Pancreas (tissue), 10 donors: ENCODE measurements at regions not wholly inside any gene's neighbourhood (a gene's known extent, or its start where the extent isn't known, plus 50 kb on each side); places are given as distances from the start of the nearest gene placed in this dataset.

Experiments
- ATAC-seq, 4 donors: fragments of 200-7000 bp; cut with Tn5 transposase; one replicate each; pipeline versions ENCODE4 v1.8.0 to v1.9.1; 2020; ENCODE audit warnings: mild to moderate bottlenecking in 4 of 4, moderate library complexity in 4 of 4
- DNase-seq, 6 donors: peaks; one replicate each; pipeline ENCODE4 v3.0.0-alpha.2; 2020
- FAIRE-seq: peaks from 2 replicates; lab custom pipeline; 2012; peaks lifted over from hg19 to GRCh38; lab: Jason Lieb, UNC
- H3K27ac ChIP-seq, 4 donors: fragments of 200-600 bp; sonication (generic); 1 replicate in 3 of 4; 2 replicates in 1 of 4; pipeline versions ENCODE4 v1.5.0 to v1.8.0; 2020
- H3K27me3 ChIP-seq, 4 donors: fragments of 200-600 bp; one replicate each; pipeline ENCODE4 v1.8.0; 2021
- H3K36me3 ChIP-seq, 3 donors: fragments of 200-600 bp; sonication (generic) in 1 of 3; one replicate each; pipeline versions ENCODE4 v1.5.0 to v1.8.0; 2020 to 2021
- H3K4me1 ChIP-seq, 3 donors: fragments of 200-600 bp; one replicate each; pipeline ENCODE4 v1.8.0; 2021
- H3K4me3 ChIP-seq, 4 donors: fragments of 200-600 bp; sonication (generic) in 2 of 4; one replicate each; pipeline versions ENCODE4 v1.5.0 to v1.8.0; 2020 to 2021
- H3K9me3 ChIP-seq, 4 donors: fragments of 200-600 bp; one replicate each; pipeline ENCODE4 v1.8.0; 2021
- CTCF ChIP-seq, 4 donors: fragments of 200-600 bp; sonication (generic) in 3 of 4; IDR thresholded peaks; one replicate each; pipeline versions ENCODE4 v1.5.0 to v1.8.0; 2021; ENCODE audit warnings: antibody characterized with exemption in 4 of 4
- WGBS, 2 donors: extraction: QIAGEN DNeasy Blood & Tissue Kit; methylation state at CpG; one replicate each; pipeline ENCODE4 v1.1.7; 2013; 5-methylcytosine and 5-hydroxymethylcytosine counted together
- intact Hi-C, 3 donors: fragments of 100-400 bp; cut with DNase I; formaldehyde crosslinking; loops; one replicate each; pipeline versions ENCODE4 v1.11.1 to v1.14.2; 2022
- donor health status: healthy with polysubstance abuse.
- donor health status: DM: no; HTN: no; CAD: no; lungs with moderate emphysema.
- donor health status: DM: no; HTN: no; CAD: no.
- donor health status: control.
- donor health status: control.
- donor health status: Bipolar disorder and iron deficiency.
- donor health status: DM: yes; HTN: yes; CAD: no.
- donor health status: DM: no; HTN: no; CAD: no.
- donor health status: DM: no; HTN: no; CAD: no.
- donor health status: DM: yes; HTN: yes; CAD: no.

- Histone ChIP-seq H3K4me3 (no peak overlapping the region), H3K27ac (no peak overlapping the region), H3K27me3 (no peaks in the 10 kb centered on the region), H3K36me3 (no peaks in the 10 kb centered on the region), H3K4me1 (no peaks in the 10 kb centered on the region), H3K9me3 (no peaks in the 10 kb centered on the region)
- DNase-seq (no peak), FAIRE-seq (no peak), ATAC-seq (no peak)
- intact Hi-C loops, result no loop called here
- WGBS, 2 donors, result 86 to 94% methylated on average over 1 of the region's 1 CpG
- TF ChIP-seq CTCF (IDR thresholded peaks at IDR 0.05), result no peak
Measured at GRCh38 chr6:153862927-153863326, 176.1 kb upstream of the OPRM1 start.

- Histone ChIP-seq H3K4me3 (no peak overlapping the region), H3K27ac (no peak overlapping the region), H3K9me3 (no peaks in the 10 kb centered on the region), H3K4me1 (no peaks in the 10 kb centered on the region), H3K36me3 (no peaks in the 10 kb centered on the region), H3K27me3 (no peaks in the 10 kb centered on the region)
- FAIRE-seq, result no peak
- no peak for TF ChIP-seq CTCF (IDR thresholded peaks at IDR 0.05)
- intact Hi-C loops, result no loop called here
- no peak for ATAC-seq
- no peak for DNase-seq
Measured at GRCh38 chr6:153862139-153862538, 176.9 kb upstream of the OPRM1 start.

GRCh38 chr6:153858529-153858928, 180.5 kb upstream of the OPRM1 start:
- intact Hi-C loops, result no loop called here
- H3K27me3 ChIP-seq, result no peaks in the 10 kb centered on the region
- no peak overlapping the region for H3K4me3 ChIP-seq
- no peak for TF ChIP-seq CTCF (IDR thresholded peaks at IDR 0.05)
- H3K4me1 ChIP-seq, result peaks cover 5 to 8% (median 8%) of the 10 kb centered on the region in 3 donors
- ATAC-seq (no peak), FAIRE-seq (no peak), DNase-seq (no peak)
- H3K36me3 ChIP-seq, result no peaks in the 10 kb centered on the region
- WGBS, 2 donors, result 82 to 86% methylated on average over 5 of the region's 5 CpGs
- no peaks in the 10 kb centered on the region for H3K9me3 ChIP-seq
- H3K27ac ChIP-seq, result no peak overlapping the region

- no peak for TF ChIP-seq CTCF (IDR thresholded peaks at IDR 0.05)
- peaks cover 13 to 24% (median 20%) of the 10 kb centered on the region in 3 donors for H3K4me1 ChIP-seq
- H3K4me3 ChIP-seq, result no peak overlapping the region
- H3K9me3 ChIP-seq, result no peaks in the 10 kb centered on the region
- FAIRE-seq, result no peak
- H3K27ac ChIP-seq, result no peak overlapping the region
- no peaks in the 10 kb centered on the region for H3K27me3 ChIP-seq
- DNase-seq, result peak in 2 of 6 donors; percentile 17 to 69
- no peak for ATAC-seq
- H3K36me3 ChIP-seq, result no peaks in the 10 kb centered on the region
- WGBS, 2 donors, result 96 to 99% methylated on average over 23 to 24 of the region's 24 CpGs
- intact Hi-C loops, result no loop called here
Measured at GRCh38 chr6:153856929-153857376, 182.1 kb upstream of the OPRM1 start.

GRCh38 chr6:153852481-153852880, 186.6 kb upstream of the OPRM1 start:
- DNase-seq (peak in 4 of 6 donors; percentile 26 to 57 (median 52)), ATAC-seq (peak; percentile 96 to 98 (median 98)), FAIRE-seq (no peak)
- no peak overlapping the region for H3K4me3 ChIP-seq
- no peak overlapping the region for H3K27ac ChIP-seq
- intact Hi-C loops, result no loop called here
- WGBS, 2 donors, result 17 to 20% methylated on average over 2 of the region's 2 CpGs
- no peaks in the 10 kb centered on the region for H3K9me3 ChIP-seq
- H3K27me3 ChIP-seq, result no peaks in the 10 kb centered on the region
- H3K36me3 ChIP-seq, result no peaks in the 10 kb centered on the region
- TF ChIP-seq CTCF (IDR thresholded peaks at IDR 0.05), result no peak
- peaks cover 14 to 27% (median 24%) of the 10 kb centered on the region in 3 donors for H3K4me1 ChIP-seq
